Epithelial cell of esophagus (primary cell): ENCODE measurements at regions not wholly inside any gene's neighbourhood (a gene's known extent, or its start where the extent isn't known, plus 50 kb on each side); places are given as distances from the start of the nearest gene placed in this dataset.

Experiments
- DNase-seq: peaks from one replicate; pipeline ENCODE4 v3.0.0; 2010; ENCODE audit warnings: low read depth
- H3K4me3 ChIP-seq: 2 replicates; pipeline ENCODE4 v1.5.1; 2011; ENCODE audit warnings: mild to moderate bottlenecking, low read length, control low read depth
- TF ChIP-seq, protein P1 (sequence below): IDR thresholded peaks from 2 replicates; pipeline ENCODE4 v1.5.1; 2011; ENCODE audit warnings: low read depth, mild to moderate bottlenecking, low read length, control low read depth, inconsistent platforms; ENCODE audit not compliant: insufficient read depth; ENCODE audit errors: missing control alignments

DNA sequence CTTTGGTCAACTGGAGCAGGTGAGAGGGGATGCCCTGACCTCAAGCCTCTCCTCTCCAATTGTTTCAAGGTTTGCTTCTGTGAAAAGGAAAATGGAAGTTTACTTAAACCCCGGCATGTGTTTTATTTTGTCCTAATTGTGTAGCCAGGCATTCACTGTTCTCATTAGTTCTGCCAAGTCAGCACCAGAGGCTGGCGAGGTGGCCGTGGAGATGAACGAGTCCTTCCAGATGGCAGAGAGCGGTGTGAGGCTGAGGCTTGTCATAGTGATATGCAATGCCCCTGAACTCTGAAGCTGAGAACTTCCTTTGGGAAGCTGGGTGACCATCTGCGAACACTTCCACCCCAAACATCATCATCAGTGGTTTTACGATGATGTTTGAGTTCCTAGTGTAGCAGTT, 199.6 kb downstream of the TJP1 start:
- no peak for DNase-seq
- no peak overlapping the region for H3K4me3 ChIP-seq
- TF ChIP-seq, protein P1, sequence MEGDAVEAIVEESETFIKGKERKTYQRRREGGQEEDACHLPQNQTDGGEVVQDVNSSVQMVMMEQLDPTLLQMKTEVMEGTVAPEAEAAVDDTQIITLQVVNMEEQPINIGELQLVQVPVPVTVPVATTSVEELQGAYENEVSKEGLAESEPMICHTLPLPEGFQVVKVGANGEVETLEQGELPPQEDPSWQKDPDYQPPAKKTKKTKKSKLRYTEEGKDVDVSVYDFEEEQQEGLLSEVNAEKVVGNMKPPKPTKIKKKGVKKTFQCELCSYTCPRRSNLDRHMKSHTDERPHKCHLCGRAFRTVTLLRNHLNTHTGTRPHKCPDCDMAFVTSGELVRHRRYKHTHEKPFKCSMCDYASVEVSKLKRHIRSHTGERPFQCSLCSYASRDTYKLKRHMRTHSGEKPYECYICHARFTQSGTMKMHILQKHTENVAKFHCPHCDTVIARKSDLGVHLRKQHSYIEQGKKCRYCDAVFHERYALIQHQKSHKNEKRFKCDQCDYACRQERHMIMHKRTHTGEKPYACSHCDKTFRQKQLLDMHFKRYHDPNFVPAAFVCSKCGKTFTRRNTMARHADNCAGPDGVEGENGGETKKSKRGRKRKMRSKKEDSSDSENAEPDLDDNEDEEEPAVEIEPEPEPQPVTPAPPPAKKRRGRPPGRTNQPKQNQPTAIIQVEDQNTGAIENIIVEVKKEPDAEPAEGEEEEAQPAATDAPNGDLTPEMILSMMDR, result no peak

DNA sequence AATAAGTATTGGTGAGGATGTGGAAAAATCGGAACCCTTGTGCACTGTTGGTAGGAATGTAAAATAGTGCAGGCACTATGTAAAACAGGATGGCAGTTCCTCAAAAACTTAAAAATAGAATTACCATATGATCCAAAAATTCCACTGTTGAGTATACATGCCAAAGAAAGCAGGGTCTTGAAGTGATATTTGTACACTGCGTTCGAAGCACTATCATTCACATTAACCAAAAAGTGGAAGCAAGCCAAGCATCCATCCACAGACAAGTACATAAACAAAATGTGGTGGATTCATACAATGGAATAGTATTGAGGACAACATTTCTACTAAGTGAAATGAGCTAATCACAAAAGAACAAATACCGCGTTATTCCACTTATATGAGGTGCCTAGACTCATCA, 200.7 kb downstream of the TJP1 start:
- TF ChIP-seq, protein P1, result no peak
- DNase-seq, result no peak
- H3K4me3 ChIP-seq, result no peak overlapping the region

DNA sequence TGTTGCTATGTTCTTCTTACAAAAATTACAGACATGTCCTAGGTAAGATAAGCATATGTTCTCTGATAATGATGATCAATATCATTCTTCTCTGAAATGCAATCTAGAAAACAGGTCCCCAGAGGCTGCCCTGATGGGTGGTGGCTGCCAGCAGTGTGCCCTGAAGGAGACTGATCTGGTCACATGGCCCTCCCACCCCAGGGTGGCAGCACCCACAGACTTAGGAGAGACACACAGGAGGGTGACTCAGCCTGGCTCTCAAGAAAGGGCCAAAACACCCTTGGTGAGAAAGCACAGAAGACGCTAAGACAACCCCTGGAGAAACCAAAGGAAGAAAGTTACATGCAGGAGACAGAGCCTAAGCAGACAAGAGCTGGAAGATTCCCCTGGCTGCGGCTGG, 203.7 kb downstream of the TJP1 start:
- DNase-seq, result no peak
- TF ChIP-seq, protein P1, result no peak

DNA sequence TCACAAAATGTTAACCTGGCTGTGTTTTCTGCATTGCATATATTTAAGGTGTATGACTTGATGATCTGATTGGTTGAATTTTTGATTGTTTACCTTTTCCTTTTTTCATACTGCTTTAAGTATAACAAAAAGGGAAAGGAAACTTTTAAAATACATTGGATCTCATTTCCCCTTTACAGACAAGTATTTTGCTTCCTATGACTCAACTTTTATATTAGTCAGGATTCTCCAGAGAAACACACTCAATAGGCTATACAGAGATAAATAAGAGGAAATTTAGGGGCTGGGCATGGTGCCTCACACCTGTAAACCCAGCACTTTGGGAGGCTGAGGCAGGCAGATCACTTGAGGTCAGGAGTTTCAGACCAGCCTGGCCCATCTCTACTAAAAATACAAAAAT, 205.8 kb downstream of the TJP1 start:
- H3K4me3 ChIP-seq, result no peak overlapping the region
- no peak for DNase-seq
- TF ChIP-seq, protein P1, result no peak

More for the DNA sequence above, 203.7 kb downstream of the TJP1 start:
- no peak overlapping the region for H3K4me3 ChIP-seq

DNA sequence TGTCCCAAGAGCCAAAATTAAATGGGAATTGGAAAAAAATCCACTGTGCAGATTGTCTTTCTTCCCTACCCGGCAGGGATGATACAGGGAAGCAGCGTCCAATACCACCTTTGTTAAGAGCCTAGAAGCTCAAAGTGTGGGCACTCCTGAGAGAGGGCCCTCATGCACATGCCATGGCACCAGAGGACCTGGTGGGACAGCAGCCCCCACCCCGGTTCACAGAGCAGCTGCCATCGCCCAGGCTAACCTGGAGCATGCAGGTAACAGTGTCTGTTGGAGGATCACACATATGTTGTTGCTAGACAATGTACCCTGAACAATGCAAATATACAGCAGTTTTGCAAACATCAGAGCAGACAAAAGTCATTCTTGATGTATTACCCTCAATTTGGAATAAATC, 206.5 kb downstream of the TJP1 start:
- no peak for DNase-seq
- TF ChIP-seq, protein P1, result no peak
- H3K4me3 ChIP-seq, result no peak overlapping the region

DNA sequence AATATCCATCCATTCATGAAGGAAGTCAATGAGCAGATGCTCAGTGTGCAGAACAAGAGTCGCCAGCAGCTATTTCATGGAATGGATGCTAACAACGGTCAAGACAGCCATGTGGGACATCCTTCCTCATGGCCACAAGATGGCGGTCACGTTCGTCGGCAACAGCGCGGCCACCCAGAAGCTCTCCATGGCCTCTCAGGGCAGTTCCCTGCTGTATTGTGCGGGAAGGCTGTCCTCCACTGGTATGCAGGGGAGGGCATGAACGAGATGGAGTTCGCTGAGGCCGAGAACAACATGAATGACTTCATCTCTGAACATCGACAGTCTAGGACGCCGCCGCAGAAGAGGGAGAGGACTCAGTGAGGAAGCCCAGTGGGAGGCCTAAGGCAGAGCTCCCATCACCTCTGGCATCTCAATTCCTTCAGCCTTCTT, 208.3 kb downstream of the TJP1 start:
- H3K4me3 ChIP-seq, result no peak overlapping the region
- TF ChIP-seq, protein P1, result peak; percentile 12
- peak; percentile 6 for DNase-seq

DNA sequence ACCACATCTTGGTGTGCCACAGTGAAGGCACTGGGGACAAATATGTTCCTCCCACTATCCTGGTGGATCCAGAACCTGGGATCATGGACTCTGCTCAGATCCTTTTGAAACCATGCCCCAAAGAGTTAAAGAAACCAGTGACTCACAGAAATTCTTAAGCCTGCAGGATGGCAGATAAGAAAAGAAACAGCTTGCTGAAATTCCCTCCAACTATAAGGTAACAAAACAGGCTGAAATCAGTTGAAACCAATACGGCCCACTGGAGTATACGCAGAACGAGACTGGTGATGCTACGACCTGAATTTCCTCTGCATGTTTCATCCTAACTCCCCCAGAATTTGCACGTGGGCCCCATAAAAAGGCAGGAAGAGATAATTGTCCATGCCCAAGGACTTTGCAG, 209.6 kb downstream of the TJP1 start:
- no peak overlapping the region for H3K4me3 ChIP-seq
- TF ChIP-seq, protein P1, result no peak

More for the DNA sequence above, 209.6 kb downstream of the TJP1 start:
- DNase-seq, result no peak
